ENCODE measurements at regions not wholly inside any gene's neighbourhood (a gene's known extent, or its start where the extent isn't known, plus 50 kb on each side); places are given as distances from the start of the nearest gene placed in this dataset.
A peak's percentile ranks its signal among the peaks of the same experiment; 100 is the strongest.

- DNase-seq (ENCODE audit: low spot score): no peak
Observed at GRCh38 chr3:176932433-176932832, 264.8 kb downstream of the TBL1XR1 start.

- no peak for DNase-seq (ENCODE audit: low spot score)
Observed at GRCh38 chr3:176931991-176932390, 265.3 kb downstream of the TBL1XR1 start.

- DNase-seq (ENCODE audit: low spot score): no peak
Observed at GRCh38 chr3:176930942-176931341, 266.3 kb downstream of the TBL1XR1 start.

GRCh38 chr3:176928582-176928931 is 268.7 kb downstream of the TBL1XR1 start:
- DNase-seq (ENCODE audit: low spot score): no peak

- DNase-seq (ENCODE audit: low spot score): no peak
Observed at GRCh38 chr3:176927706-176928581, 269.3 kb downstream of the TBL1XR1 start.

GRCh38 chr3:176927280-176927679 is 270.0 kb downstream of the TBL1XR1 start:
- DNase-seq (ENCODE audit: low spot score): no peak

- no peak for DNase-seq (ENCODE audit: low spot score)
Observed at GRCh38 chr3:176926688-176927087, 270.6 kb downstream of the TBL1XR1 start.

- no peak for DNase-seq (ENCODE audit: low spot score)
Observed at GRCh38 chr3:176926034-176926433, 271.2 kb downstream of the TBL1XR1 start.

- no peak for DNase-seq (ENCODE audit: low spot score)
Observed at GRCh38 chr3:176920766-176921160, 276.5 kb downstream of the TBL1XR1 start.

GRCh38 chr3:176919836-176920765 is 277.2 kb downstream of the TBL1XR1 start:
- no peak for DNase-seq (ENCODE audit: low spot score)

GRCh38 chr3:176916777-176917176 is 280.5 kb downstream of the TBL1XR1 start:
- DNase-seq (ENCODE audit: low spot score): peak; percentile 52

- no peak for DNase-seq (ENCODE audit: low spot score)
Observed at GRCh38 chr3:176914764-176915163, 282.5 kb downstream of the TBL1XR1 start.

- no peak for DNase-seq (ENCODE audit: low spot score)
Observed at GRCh38 chr3:176911579-176911978, 285.7 kb downstream of the TBL1XR1 start.

GRCh38 chr3:176909044-176909443 is 288.2 kb downstream of the TBL1XR1 start:
- no peak for DNase-seq (ENCODE audit: low spot score)

- DNase-seq (ENCODE audit: low spot score): peak; percentile 38
Observed at GRCh38 chr3:176906046-176906905, 291.0 kb downstream of the TBL1XR1 start.

- DNase-seq (ENCODE audit: low spot score): no peak
Observed at GRCh38 chr3:176905331-176905730, 292.0 kb downstream of the TBL1XR1 start.

- no peak for DNase-seq (ENCODE audit: low spot score)
Observed at GRCh38 chr3:176904506-176904905, 292.8 kb downstream of the TBL1XR1 start.

- no peak for DNase-seq (ENCODE audit: low spot score)
Observed at GRCh38 chr3:176896640-176897039, 300.6 kb downstream of the TBL1XR1 start.

GRCh38 chr3:176896165-176896564 is 301.1 kb downstream of the TBL1XR1 start:
- DNase-seq (ENCODE audit: low spot score): no peak

GRCh38 chr3:176879710-176880109 is 317.6 kb downstream of the TBL1XR1 start:
- no peak for DNase-seq (ENCODE audit: low spot score)

- DNase-seq (ENCODE audit: low spot score): no peak
Observed at GRCh38 chr3:176873261-176873660, 324.0 kb downstream of the TBL1XR1 start.

- DNase-seq (ENCODE audit: low spot score): peak; percentile 60
Observed at GRCh38 chr3:176872771-176873209, 324.5 kb downstream of the TBL1XR1 start.
